ENCODE measurements at regions not wholly inside any gene's neighbourhood (a gene's known extent, or its start where the extent isn't known, plus 50 kb on each side); places are given as distances from the start of the nearest gene placed in this dataset.

DNA sequence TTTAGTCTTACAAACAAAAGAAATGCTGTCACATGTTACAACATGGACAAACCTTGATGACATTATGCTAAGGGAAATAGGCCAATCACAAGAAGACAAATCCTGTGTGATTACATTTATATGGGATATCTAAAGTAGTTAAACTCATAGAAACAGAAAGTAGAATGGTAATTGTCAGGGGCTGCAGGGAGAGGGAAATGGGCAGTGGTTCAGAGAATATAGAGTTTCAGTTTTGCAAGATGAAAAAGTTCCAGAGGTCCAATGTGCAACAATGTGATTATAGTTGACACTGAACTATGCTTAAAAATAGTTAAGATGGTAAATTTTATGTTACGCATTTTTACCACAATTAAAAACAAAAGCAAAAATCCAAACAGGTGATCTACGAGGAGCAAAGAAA is 265.5 kb downstream of the NDUFS4 start:
- DNase-seq (ENCODE audit: low read depth, low spot score), result no peak

DNA sequence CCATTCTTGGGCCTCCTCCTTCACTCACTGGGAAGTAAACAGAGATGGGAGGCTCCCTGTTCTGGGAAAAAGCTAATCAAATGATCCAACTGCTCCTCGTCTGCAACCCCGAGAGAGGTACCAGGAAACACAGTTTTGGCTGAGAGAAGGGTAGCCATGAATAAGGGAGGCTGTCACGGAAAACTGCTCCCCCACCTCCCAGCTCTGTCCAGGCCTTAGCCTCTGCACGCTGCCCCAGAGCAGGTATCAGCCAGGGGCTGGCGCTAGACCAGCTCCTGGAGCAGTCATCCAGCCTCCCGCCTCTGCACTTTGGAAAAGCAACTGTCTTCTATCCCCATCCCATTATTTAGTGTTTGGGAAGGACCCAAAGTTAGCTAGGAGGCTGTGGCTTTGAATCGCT is 266.1 kb downstream of the NDUFS4 start:
- DNase-seq (ENCODE audit: low read depth, low spot score), result no peak

DNA sequence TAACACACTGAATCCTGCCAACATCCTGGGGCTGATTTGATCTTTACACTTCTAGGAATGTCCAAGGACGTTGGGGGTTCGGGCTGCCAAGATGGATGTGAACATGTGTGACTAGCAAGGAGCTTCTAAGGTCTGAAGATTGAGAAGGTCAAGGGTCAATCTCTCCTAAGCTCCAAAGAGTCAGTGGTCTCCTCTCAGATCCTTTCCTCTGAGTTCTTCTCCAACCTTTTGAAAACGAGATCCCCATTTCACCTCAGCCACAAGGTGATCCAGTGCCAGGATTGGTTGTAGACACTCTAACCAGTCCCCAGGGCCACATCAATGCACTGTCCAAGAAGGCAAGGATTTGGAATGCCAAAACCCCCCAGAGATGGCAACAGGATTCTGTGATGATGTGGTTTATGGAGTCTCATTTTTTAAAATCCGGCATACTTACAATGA is 266.8 kb downstream of the NDUFS4 start:
- DNase-seq (ENCODE audit: low read depth, low spot score), result no peak

DNA sequence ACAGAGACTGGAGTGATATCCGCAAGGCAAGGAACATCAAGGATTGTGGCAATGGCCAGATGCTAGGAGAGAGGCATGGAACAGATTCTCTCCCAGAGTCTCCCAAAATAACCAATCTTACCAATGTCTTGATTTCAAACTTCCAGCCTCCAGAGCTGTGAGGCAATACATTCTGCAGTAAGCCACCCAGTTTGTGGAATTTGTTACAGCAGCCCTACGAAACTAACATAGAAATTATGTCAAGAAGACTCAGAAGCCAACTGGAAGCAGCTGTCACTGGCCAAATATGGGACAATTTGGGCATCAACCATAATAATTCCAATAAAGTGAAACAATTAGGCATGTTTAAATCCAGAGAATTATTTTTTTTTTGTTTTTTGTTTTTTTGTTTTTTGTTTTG is 271.1 kb downstream of the NDUFS4 start:
- DNase-seq (ENCODE audit: low read depth, low spot score), result no peak

Measured in ELF-1 (cell line).